Endothelial cell of hepatic sinusoid (primary cell): ENCODE measurements at regions not wholly inside any gene's neighbourhood (a gene's known extent, or its start where the extent isn't known, plus 50 kb on each side); places are given as distances from the start of the nearest gene placed in this dataset.
"Not testable (repeated sequence)": the region's sequence is repeated elsewhere in the genome, so short reads cannot be mapped to it uniquely, and the experiment has no call there.

Source experiments
- in situ Hi-C: cut with HindIII; loops from 2 replicates; pipeline ENCODE4 v1.10.0; 2017; ENCODE audit warnings: low sequenced_read_pairs

GRCh38 chr6:103122766-103123601 is 1729.5 kb downstream of the GRIK2 start:
- in situ Hi-C loops = no loop called here

DNA sequence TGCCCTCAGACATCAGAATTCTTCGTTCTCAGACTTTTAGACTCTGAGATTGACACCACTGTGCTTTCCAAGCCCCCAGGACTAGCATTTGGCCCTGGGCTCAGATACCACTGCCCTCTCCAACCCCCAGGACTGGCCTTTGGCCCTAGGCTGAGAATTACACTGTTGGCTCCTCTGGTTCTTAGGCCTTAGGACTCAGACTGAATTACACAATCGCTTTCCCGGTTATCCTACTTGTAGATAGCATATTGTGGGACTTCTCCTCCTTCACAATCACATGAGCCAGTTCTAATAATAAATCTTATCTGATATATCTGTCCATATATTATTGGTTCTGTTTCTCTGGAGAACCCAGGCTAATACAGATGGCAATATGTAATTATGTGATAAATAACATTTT is 1725.5 kb downstream of the GRIK2 start:
- in situ Hi-C loops = no loop called here

GRCh38 chr6:103114582-103114981 is 1721.1 kb downstream of the GRIK2 start:
- in situ Hi-C loops = no loop called here

- in situ Hi-C loops = no loop called here
Measured at GRCh38 chr6:103113416-103113815, 1719.9 kb downstream of the GRIK2 start.

GRCh38 chr6:103107985-103108384 is 1714.5 kb downstream of the GRIK2 start:
- in situ Hi-C loops = no loop called here

DNA sequence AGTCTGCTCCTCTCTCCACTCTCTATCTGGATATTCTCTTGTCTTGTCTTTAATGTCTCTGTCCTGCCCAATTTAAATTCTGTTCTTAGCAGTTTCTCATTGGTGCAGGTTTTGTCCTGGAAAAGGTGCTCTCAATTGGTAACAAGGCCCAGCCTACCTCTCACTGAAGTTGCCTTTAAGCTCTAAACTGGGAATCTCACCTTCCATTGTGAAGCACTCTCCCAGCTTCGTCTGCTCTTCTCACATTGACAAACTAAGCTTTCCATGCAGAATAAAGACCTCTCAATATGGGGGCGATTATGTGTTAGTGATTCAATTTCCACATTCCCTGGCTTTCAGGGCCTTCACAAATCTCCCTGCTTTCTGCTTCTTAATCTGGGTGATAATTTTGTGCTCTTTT is 1712.2 kb downstream of the GRIK2 start:
- in situ Hi-C loops = no loop called here

- in situ Hi-C loops = no loop called here
Measured at GRCh38 chr6:103101267-103101666, 1707.8 kb downstream of the GRIK2 start.

GRCh38 chr6:103092414-103092813 is 1698.9 kb downstream of the GRIK2 start:
- in situ Hi-C loops = not testable (repeated sequence)

GRCh38 chr6:103085801-103086200 is 1692.3 kb downstream of the GRIK2 start:
- in situ Hi-C loops = no loop called here

GRCh38 chr6:103081876-103082630 is 1688.5 kb downstream of the GRIK2 start:
- in situ Hi-C loops = no loop called here

DNA sequence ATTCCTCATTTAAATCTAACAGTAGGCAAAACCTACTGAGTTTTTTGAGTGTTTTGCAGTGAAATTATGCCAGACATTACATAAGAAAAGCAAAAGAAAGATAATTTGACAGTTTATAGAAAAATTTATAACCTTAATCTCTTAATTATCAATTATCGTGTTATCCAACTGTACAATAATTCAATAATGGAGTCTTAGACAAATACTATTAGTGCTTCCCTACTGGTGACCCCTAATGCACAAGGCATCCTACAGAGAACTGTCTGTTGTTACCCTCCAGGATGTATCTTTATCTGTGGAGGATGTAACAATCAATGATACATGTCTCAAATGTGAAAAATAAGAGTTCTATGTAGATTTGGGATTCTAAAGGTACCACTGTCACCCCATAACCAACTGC is 1687.6 kb downstream of the GRIK2 start:
- in situ Hi-C loops = no loop called here

DNA sequence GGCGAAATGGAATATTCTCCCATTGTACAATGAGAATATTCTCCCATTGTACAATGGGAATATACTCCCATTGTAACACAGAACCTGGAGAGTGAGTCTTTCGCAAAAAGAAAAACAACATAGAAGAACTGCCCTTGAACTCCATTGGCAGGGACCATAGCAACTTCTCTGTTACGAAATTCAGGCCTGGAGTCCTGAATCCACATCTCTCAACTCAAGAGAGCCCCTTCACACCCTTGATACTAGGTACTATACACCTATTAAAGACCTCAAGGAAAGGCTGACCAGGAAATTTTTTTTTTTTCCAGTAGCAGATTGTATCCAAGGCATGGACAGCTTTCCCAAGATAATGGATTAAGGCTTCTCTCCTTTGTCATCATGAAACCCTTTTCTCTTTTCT is 1687.0 kb downstream of the GRIK2 start:
- in situ Hi-C loops = no loop called here

DNA sequence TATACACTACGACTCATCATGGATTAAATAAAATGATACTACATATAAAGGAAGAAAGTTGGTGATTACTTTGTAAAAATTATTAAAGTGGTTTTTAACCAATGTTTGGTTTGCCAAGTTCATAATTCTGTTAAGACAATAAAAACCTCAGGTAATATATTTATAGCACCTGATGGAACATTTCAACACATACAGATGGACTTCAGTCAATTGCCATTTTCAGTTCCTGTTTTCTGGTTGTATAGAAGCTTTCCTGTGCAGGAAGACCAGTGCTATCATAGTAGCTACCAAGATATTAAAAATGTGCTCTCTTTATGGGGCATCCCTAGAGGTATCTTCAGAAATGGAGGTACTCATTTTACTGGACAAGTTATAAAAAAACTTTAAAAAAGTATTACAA is 1686.4 kb downstream of the GRIK2 start:
- in situ Hi-C loops = no loop called here

GRCh38 chr6:103062136-103062535 is 1668.6 kb downstream of the GRIK2 start:
- in situ Hi-C loops = no loop called here

DNA sequence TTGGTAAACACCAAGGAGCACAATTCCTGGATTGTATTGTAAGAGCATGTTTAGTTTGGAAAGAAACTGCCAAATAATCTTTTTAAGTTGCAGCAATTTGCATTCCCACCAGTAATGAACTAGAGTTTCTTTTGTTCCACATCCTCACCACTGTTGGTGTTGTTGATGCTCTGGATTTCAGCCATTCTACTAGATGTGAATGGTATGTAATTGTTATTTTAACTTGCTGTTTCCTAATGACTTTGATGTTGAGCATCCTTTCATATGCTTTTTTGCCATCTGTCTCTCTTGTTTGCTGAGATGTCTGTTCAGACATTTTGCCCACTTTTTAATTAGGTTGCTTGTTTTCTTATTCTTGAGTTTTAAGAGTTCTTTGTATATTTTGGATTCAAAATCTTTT is 1654.1 kb downstream of the GRIK2 start:
- in situ Hi-C loops = no loop called here

- in situ Hi-C loops = no loop called here
Measured at GRCh38 chr6:103042336-103042735, 1648.8 kb downstream of the GRIK2 start.

- in situ Hi-C loops = no loop called here
Measured at GRCh38 chr6:103036846-103037245, 1643.3 kb downstream of the GRIK2 start.

DNA sequence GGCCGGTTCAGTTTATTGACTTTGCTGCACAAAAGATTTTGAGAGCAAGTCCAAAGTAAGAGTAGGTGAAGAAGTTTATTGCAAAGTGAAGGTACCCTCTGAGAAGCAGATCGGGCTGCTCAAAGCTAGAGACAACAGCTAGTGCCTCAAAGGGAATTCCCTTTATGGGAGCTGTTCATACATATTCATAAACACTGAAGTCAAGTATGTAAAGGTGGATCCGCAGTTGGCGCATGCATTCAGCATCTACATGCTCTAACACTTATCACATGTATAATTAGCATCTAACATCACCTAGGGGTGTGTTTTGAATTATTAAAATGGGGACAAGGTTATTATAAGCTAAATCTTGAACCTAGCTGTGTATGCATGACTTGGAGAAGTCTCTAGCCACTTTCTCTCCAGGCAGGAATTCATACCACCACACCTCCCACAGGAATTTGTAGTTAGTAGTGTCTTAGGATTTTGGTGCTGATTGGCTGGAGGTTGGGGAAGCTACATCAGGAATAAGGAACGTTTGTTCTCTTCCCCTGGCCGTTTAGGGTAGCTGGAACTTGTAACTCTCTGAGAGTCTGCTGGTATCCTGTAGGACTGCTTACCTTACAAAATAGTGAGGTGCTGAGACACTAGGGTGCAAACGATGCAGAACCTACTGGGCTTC is 1633.9 kb downstream of the GRIK2 start:
- in situ Hi-C loops = no loop called here

GRCh38 chr6:103018426-103018825 is 1624.9 kb downstream of the GRIK2 start:
- in situ Hi-C loops = no loop called here

- in situ Hi-C loops = no loop called here
Measured at GRCh38 chr6:103017878-103018277, 1624.4 kb downstream of the GRIK2 start.

GRCh38 chr6:103011605-103012004 is 1618.1 kb downstream of the GRIK2 start:
- in situ Hi-C loops = no loop called here

DNA sequence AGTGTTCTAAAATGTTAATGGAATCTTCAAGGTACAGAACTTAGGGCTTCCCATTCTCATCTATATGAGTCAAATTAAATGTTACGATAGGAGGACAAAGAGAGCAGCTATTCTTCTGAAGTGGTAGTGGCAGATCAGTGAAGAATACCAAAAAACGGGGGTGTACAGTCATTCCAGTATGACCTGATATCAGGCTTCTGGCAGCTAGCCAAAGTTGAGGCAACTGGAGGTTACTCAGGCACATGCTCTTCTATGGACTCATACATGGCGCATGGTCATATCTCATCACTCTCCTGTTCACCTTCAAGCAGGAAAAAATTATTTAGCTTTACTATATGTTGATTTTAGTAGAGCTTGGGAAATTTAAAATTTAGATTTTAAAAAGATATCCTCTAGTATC is 1608.8 kb downstream of the GRIK2 start:
- in situ Hi-C loops = no loop called here
